ENCODE measurements at regions not wholly inside any gene's neighbourhood (a gene's known extent, or its start where the extent isn't known, plus 50 kb on each side); places are given as distances from the start of the nearest gene placed in this dataset.
A peak's percentile ranks its signal among the peaks of the same experiment; 100 is the strongest.
"Not testable (repeated sequence)": the region's sequence is repeated elsewhere in the genome, so short reads cannot be mapped to it uniquely, and the experiment has no call there.

GRCh38 chr11:130979386-130979972 lies 63.2 kb upstream of the SNX19 start:
- TF ChIP-seq CTCF (conservative IDR thresholded peaks at IDR 0.05) = peak; percentile 81
- H3K27ac ChIP-seq = no peak overlapping the region

GRCh38 chr11:130980071-130980862 lies 64.0 kb upstream of the SNX19 start:
- TF ChIP-seq CTCF (conservative IDR thresholded peaks at IDR 0.05) = no peak
- no peak overlapping the region for H3K27ac ChIP-seq

GRCh38 chr11:130984241-130984640 lies 68.0 kb upstream of the SNX19 start:
- H3K27ac ChIP-seq = not testable (repeated sequence)

GRCh38 chr11:130992788-130993187 lies 76.5 kb upstream of the SNX19 start:
- no peak for TF ChIP-seq CTCF (conservative IDR thresholded peaks at IDR 0.05)
- H3K27ac ChIP-seq = no peak overlapping the region

GRCh38 chr11:130994043-130994442 lies 77.8 kb upstream of the SNX19 start:
- no peak for TF ChIP-seq CTCF (conservative IDR thresholded peaks at IDR 0.05)
- no peak overlapping the region for H3K27ac ChIP-seq

- no peak overlapping the region for H3K27ac ChIP-seq
- TF ChIP-seq CTCF (conservative IDR thresholded peaks at IDR 0.05) = no peak
Measured at GRCh38 chr11:130995266-130995665, 79.0 kb upstream of the SNX19 start.

GRCh38 chr11:130997278-130997677 lies 81.0 kb upstream of the SNX19 start:
- no peak for TF ChIP-seq CTCF (conservative IDR thresholded peaks at IDR 0.05)
- H3K27ac ChIP-seq = no peak overlapping the region

GRCh38 chr11:130999086-130999485 lies 82.8 kb upstream of the SNX19 start:
- no peak overlapping the region for H3K27ac ChIP-seq
- TF ChIP-seq CTCF (conservative IDR thresholded peaks at IDR 0.05) = no peak

All from VCaP (cell line).